ENCODE measurements at regions not wholly inside any gene's neighbourhood (a gene's known extent, or its start where the extent isn't known, plus 50 kb on each side); places are given as distances from the start of the nearest gene placed in this dataset.

DNA sequence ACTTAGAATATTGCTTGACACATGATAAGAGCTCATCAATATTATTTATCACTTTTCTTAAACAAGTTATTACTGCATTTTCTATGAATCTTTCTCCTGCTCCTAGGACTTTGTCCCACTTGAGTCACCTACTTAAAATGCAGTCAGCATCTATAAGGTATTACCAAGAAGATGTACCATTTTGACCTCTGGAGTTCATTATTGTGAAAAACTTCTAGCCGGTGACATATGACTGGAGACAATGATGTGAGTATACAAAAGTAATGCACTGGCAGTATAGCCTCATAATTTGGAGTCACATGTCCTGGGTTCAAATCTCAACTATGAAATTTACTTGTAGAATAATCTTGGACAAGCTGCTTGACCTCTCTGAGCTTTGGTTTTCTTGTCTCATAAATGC lies 278.5 kb downstream of the PLPP3 start:
- no peak for DNase-seq
- in situ Hi-C loops (cut with HindIII; ENCODE audit: low pct_ligation_motif_present, low pct_unique_long_range_greater_than_20kb, low sequenced_read_pairs): no loop called here

DNA sequence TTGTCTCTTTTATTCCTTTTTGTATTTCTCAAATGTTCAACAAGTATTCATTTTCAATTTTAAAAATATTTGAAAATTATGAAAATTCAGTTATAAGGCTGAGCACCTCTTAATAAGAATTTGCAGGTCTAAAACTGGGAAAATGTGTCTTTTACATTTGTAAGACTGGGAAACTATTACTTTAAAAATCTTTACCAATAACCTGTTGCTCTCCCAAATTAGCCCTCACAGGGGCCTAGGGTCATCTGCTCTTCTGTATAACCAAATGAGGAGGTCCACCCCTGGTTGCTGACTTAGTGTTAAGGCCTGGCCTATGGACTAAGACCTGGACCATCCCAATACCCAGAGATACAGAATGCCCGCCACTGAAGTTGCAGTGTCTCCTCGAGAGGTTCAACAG lies 280.5 kb downstream of the PLPP3 start:
- in situ Hi-C loops (cut with HindIII; ENCODE audit: low pct_ligation_motif_present, low pct_unique_long_range_greater_than_20kb, low sequenced_read_pairs): no loop called here
- DNase-seq: no peak

GRCh38 chr1:56297904-56298303 lies 281.5 kb downstream of the PLPP3 start:
- DNase-seq: no peak
- in situ Hi-C loops (cut with HindIII; ENCODE audit: low pct_ligation_motif_present, low pct_unique_long_range_greater_than_20kb, low sequenced_read_pairs): no loop called here

- DNase-seq: no peak
- in situ Hi-C loops (cut with HindIII; ENCODE audit: low pct_ligation_motif_present, low pct_unique_long_range_greater_than_20kb, low sequenced_read_pairs): no loop called here
Observed at GRCh38 chr1:56297208-56297607, 282.2 kb downstream of the PLPP3 start.

GRCh38 chr1:56295949-56296929 lies 283.1 kb downstream of the PLPP3 start:
- in situ Hi-C loops (cut with HindIII; ENCODE audit: low pct_ligation_motif_present, low pct_unique_long_range_greater_than_20kb, low sequenced_read_pairs): no loop called here
- DNase-seq: no peak

- in situ Hi-C loops (cut with HindIII; ENCODE audit: low pct_ligation_motif_present, low pct_unique_long_range_greater_than_20kb, low sequenced_read_pairs): no loop called here
Observed at GRCh38 chr1:56291374-56291919, 287.9 kb downstream of the PLPP3 start.

DNA sequence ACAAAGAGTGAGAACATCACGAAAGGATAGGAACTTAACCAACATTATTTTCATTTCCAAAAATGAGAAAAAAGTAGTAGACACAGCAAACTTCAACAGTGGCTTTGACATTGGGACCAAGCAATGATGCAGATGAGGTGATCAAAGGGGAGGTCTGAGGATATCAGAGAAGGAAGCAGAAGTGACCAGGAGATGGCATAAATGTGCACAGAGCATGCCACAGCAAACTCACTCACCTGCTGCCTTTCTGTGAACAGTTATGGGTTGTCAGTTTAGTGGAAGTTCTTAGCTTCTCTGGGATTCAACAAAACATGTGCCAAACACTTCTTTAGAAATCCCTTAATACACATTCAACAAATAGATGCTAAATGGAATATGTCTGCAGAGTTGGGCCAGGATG lies 290.1 kb downstream of the PLPP3 start:
- DNase-seq: no peak
- in situ Hi-C loops (cut with HindIII; ENCODE audit: low pct_ligation_motif_present, low pct_unique_long_range_greater_than_20kb, low sequenced_read_pairs): no loop called here

More at GRCh38 chr1:56291374-56291919, 287.9 kb downstream of the PLPP3 start:
- no peak for DNase-seq

DNA sequence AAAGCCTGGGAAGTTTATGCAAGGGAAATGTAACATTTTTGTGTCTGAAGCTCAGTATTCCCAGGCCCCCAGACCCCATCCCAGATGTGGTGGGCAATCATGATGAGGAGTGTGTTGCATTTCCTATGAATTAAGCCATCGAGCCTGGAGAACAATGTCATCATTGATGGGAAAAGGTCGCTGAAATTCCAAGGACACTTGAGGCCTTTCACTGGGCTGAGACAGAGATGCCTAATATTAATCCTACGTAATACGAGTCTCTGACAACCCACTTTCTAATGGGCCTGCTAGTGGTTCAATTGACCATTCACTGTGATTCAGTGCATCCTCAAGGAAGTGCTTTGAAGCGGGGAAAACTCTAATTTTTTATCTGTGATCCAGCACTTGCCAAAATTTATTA lies 291.6 kb downstream of the PLPP3 start:
- in situ Hi-C loops (cut with HindIII; ENCODE audit: low pct_ligation_motif_present, low pct_unique_long_range_greater_than_20kb, low sequenced_read_pairs): no loop called here
- no peak for DNase-seq

- in situ Hi-C loops (cut with HindIII; ENCODE audit: low pct_ligation_motif_present, low pct_unique_long_range_greater_than_20kb, low sequenced_read_pairs): no loop called here
- DNase-seq: no peak
Observed at GRCh38 chr1:56286956-56287355, 292.4 kb downstream of the PLPP3 start.

DNA sequence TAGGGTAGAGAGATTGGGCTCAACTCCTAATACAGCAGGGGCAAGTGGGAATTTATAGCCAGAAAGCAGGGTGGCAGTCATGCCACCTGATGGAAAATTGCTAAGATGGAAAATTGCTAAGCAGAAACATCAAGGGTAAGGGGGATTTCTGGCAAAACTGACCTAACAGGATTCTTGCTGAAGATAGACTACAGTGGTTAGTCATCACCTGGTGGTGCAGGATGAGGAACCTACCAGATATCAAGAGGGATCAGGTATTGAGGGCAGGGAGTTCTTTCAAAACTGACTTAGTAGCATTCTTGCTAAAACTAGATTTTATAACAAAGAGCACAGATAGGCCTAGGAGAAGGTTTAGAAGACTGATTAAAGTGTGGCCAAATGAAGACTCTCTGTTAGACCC lies 292.9 kb downstream of the PLPP3 start:
- DNase-seq: no peak
- in situ Hi-C loops (cut with HindIII; ENCODE audit: low pct_ligation_motif_present, low pct_unique_long_range_greater_than_20kb, low sequenced_read_pairs): no loop called here

- DNase-seq: no peak
- in situ Hi-C loops (cut with HindIII; ENCODE audit: low pct_ligation_motif_present, low pct_unique_long_range_greater_than_20kb, low sequenced_read_pairs): no loop called here
Observed at GRCh38 chr1:56285554-56286402, 293.6 kb downstream of the PLPP3 start.

DNA sequence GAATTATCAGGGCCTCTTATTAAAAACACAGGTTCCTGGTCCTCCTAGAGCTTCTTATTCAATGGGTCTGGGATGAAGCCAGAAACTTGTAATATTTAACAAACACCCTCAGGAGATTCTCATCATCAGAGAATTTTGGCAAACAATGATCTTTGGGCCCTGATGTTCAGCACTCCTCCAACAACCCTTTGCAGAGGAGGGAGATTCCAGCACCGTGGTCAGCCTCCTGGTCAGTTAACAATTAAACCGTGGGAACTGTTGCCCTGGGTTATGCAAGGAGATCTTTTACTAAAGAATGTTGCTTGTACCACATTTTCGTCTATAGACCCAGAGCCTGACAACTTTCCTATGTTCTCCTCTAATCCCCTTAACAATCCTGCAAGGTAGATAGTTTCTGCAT lies 294.4 kb downstream of the PLPP3 start:
- DNase-seq: peak; percentile 30
- in situ Hi-C loops (cut with HindIII; ENCODE audit: low pct_ligation_motif_present, low pct_unique_long_range_greater_than_20kb, low sequenced_read_pairs): no loop called here

DNA sequence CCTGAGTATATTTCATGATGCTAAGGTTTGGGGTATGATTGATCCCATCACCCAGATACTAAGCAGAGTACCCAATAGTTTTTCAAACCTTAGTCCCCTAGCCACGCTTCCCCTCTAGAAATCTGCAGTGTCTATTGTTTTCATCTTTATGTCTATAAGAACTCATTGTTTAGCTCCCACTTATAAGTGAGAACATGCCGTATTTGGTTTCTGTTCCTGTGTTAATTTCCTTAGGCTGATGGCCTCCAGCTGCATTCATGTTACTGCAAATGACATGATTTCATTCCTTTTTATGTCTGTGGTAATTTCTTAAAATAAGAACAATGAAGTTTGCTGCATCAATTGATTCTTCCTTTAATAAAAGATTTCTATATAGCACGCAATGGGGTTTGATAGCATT lies 301.3 kb downstream of the PLPP3 start:
- DNase-seq: no peak

DNA sequence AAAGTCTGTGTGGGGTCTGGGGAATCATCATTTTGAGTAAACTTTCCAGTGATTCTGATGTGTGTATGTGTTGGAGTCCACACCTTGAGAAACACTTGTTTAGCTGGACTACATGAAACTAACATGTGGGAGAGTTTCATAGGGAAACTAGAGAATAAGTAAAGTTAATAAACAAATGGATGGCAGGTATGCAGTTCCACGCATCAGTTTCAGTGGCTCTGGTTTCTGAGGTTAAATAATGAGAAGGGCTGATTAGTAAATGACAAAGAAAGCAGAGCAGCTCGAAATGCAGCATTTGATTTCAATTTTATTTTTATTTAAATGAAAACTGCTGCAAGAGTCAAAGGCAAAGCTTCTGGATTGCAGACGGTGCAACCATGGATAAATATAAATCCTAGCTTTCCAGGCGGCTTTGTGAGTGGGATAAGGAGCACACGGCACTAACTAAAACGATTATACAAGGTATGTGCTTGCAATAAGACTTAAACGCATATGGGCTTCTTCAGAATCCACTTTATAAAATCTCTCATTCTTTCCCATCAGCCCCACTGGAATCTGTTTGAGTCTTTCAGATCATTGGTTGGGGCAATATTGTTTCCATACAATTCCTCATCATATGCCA lies 310.7 kb downstream of the PLPP3 start:
- DNase-seq: no peak
- in situ Hi-C loops (cut with HindIII; ENCODE audit: low pct_ligation_motif_present, low pct_unique_long_range_greater_than_20kb, low sequenced_read_pairs): no loop called here

More for the DNA sequence above, 301.3 kb downstream of the PLPP3 start:
- in situ Hi-C loops (cut with HindIII; ENCODE audit: low pct_ligation_motif_present, low pct_unique_long_range_greater_than_20kb, low sequenced_read_pairs): no loop called here

GRCh38 chr1:56267611-56268010 lies 311.8 kb downstream of the PLPP3 start:
- no peak for DNase-seq
- in situ Hi-C loops (cut with HindIII; ENCODE audit: low pct_ligation_motif_present, low pct_unique_long_range_greater_than_20kb, low sequenced_read_pairs): no loop called here

- DNase-seq: no peak
- in situ Hi-C loops (cut with HindIII; ENCODE audit: low pct_ligation_motif_present, low pct_unique_long_range_greater_than_20kb, low sequenced_read_pairs): no loop called here
Observed at GRCh38 chr1:56266359-56266758, 313.0 kb downstream of the PLPP3 start.

DNA sequence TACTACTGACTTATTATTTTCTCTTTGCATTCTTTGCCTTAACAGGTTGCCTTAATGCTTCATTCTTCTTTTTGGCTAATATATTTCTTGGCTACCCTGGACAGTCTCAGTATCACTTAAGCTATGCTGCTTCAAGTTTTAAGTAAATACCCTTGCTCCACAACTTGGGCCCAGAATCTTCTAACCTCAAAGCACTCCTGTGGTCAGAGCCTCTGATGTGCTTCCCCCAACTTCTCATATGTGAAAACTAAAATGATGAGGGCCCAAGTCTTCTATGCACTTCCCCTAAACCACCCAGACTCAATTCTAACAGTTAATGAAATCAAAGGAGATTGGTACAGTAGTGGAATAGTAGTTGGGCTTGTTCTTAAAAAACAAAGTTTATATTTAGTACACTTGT lies 314.1 kb downstream of the PLPP3 start:
- in situ Hi-C loops (cut with HindIII; ENCODE audit: low pct_ligation_motif_present, low pct_unique_long_range_greater_than_20kb, low sequenced_read_pairs): no loop called here
- DNase-seq: no peak

GRCh38 chr1:56263908-56264307 lies 315.5 kb downstream of the PLPP3 start:
- in situ Hi-C loops (cut with HindIII; ENCODE audit: low pct_ligation_motif_present, low pct_unique_long_range_greater_than_20kb, low sequenced_read_pairs): no loop called here

DNA sequence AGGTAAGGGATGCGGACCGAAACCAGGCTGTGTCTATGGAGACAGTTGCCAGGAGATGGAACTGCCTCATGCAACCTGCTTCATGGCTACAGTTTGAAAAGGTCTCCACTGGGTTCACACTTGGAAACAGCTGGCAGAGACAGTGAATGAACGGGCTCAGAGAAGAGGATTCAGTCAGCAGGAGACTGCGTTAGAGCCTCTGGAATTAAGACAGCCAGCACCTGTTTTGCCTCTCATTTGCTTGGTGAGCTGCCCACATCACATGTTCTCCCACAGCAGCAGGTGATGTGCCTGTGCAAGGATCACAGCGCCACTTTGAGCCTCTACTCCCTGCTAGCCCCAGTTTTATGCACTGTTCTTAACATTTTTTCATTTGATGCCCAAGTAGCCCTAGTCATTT lies 321.0 kb downstream of the PLPP3 start:
- no peak for DNase-seq

More at GRCh38 chr1:56263908-56264307, 315.5 kb downstream of the PLPP3 start:
- DNase-seq: no peak

More for the DNA sequence above, 321.0 kb downstream of the PLPP3 start:
- in situ Hi-C loops (cut with HindIII; ENCODE audit: low pct_ligation_motif_present, low pct_unique_long_range_greater_than_20kb, low sequenced_read_pairs): no loop called here

Data from ACHN (cell line).